Adrenal gland (tissue), 9 donors: ENCODE measurements at regions not wholly inside any gene's neighbourhood (a gene's known extent, or its start where the extent isn't known, plus 50 kb on each side); places are given as distances from the start of the nearest gene placed in this dataset.

ENCODE experiments used
- DNase-seq, 7 donors: peaks; one replicate each; pipeline ENCODE4 v3.0.0-alpha.2; 2019 to 2020
- H3K27ac ChIP-seq, 5 donors: fragments of 200-600 bp; sonication (generic) in 4 of 5; 1 replicate in 3 of 5; 2 replicates in 2 of 5; pipeline versions ENCODE4 v1.5.1 to v1.8.0; 2016 to 2020; ENCODE audit warnings: mild to moderate bottlenecking in 1 of 5
- H3K27me3 ChIP-seq: fragments of 200-600 bp; 2 replicates; pipeline ENCODE4 v1.8.0; 2021
- H3K36me3 ChIP-seq, 2 donors: fragments of 200-600 bp; replicated peaks in 1 of 2; 1 replicate in 1 of 2; 2 replicates in 1 of 2; pipeline versions ENCODE4 v1.5.1 to v1.8.0; 2018 to 2022
- H3K4me1 ChIP-seq, 2 donors: fragments of 200-600 bp; replicated peaks in 1 of 2; 1 replicate in 1 of 2; 2 replicates in 1 of 2; pipeline versions ENCODE4 v1.5.1 to v1.8.0; 2018 to 2021
- H3K4me3 ChIP-seq, 4 donors: fragments of 200-600 bp; sonication (generic) in 3 of 4; one replicate each; pipeline ENCODE4 v1.5.1; 2016 to 2018
- H3K9me3 ChIP-seq, 3 donors: fragments of 200-600 bp; sonication (generic) in 1 of 3; replicated peaks in 1 of 3; 1 replicate in 2 of 3; 2 replicates in 1 of 3; pipeline versions ENCODE4 v1.5.1 to v1.8.0; 2016 to 2021
- CTCF ChIP-seq, 6 experiments: fragments of 450-650 bp in 4 of 6; fragments of 200-600 bp in 2 of 6; sonication (generic) in 1 of 6; IDR thresholded peaks; 1 replicate in 5 of 6; 2 replicates in 1 of 6; pipeline versions ENCODE4 v1.5.1 to v1.8.0; 2016 to 2021; ENCODE audit warnings: antibody characterized with exemption in 6 of 6, mild to moderate bottlenecking in 2 of 6, moderate library complexity in 1 of 6
- POLR2A ChIP-seq, 2 donors: fragments of 450-650 bp; IDR thresholded peaks; one replicate each; pipeline ENCODE4 v1.6.1; 2017; ENCODE audit warnings: antibody characterized with exemption in 2 of 2, mild to moderate bottlenecking in 2 of 2, moderate library complexity in 1 of 2
- WGBS, 4 donors: extraction: QIAGEN DNeasy Blood & Tissue Kit in 2 of 4; methylation state at CpG; one replicate each; pipeline versions ENCODE4 v1.1.5 to v1.1.7; 2013 to 2017; 5-methylcytosine and 5-hydroxymethylcytosine counted together
- intact Hi-C, 2 donors: fragments of 100-400 bp; cut with DNase I; formaldehyde crosslinking; loops; one replicate each; pipeline versions ENCODE4 v1.14.1 to v1.15.0; 2022 to 2023
- donor health status: healthy with polysubstance abuse.
- donor health status: Bipolar disorder and iron deficiency.
- donor health status: DM: yes; HTN: yes; CAD: no.
- donor health status: DM: no; HTN: no; CAD: no.
- donor health status: DM: no; HTN: no; CAD: no.

DNA sequence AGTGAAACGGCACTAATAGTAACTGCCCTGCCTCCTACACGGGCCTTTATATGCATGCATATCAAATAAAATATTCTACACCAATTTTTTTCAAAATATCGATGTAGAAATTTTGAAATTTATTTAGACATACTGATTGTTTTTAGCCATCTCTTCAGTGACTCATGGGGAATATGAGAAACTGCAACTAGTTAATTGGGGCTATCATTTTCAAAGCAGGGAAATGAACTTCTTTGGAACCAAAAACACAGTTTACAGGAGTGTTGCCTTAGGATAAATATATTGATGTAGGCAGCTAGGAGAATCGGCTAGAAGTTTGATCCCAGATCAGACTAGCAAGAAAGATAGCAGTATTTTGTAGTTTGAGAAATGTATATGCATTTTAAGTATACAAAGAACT, 1010.8 kb upstream of the AGA start:
- intact Hi-C loops = no loop called here
- 62 to 76% (median 72%) methylated on average over 4 of the region's 4 CpGs for WGBS, 4 donors

GRCh38 chr4:178457286-178457685, 1015.0 kb upstream of the AGA start:
- Histone ChIP-seq H3K4me3 (no peak overlapping the region), H3K36me3 (no peaks in the 10 kb centered on the region), H3K27me3 (no peaks in the 10 kb centered on the region), H3K4me1 (no peaks in the 10 kb centered on the region), H3K9me3 (no peaks in the 10 kb centered on the region), H3K27ac (no peak overlapping the region)
- intact Hi-C loops = no loop called here
- no peak for DNase-seq
- TF ChIP-seq POLR2A (IDR thresholded peaks at IDR 0.05) (no peak), CTCF (IDR thresholded peaks at IDR 0.05) (no peak)

More for the DNA sequence above, 1010.8 kb upstream of the AGA start:
- no peak for DNase-seq
- no peak for TF ChIP-seq POLR2A (IDR thresholded peaks at IDR 0.05)
- no peak for TF ChIP-seq CTCF (IDR thresholded peaks at IDR 0.05)
- H3K27me3 ChIP-seq = no peaks in the 10 kb centered on the region
- H3K27ac ChIP-seq = no peak overlapping the region
- H3K4me1 ChIP-seq = no peaks in the 10 kb centered on the region
- no peak overlapping the region for H3K4me3 ChIP-seq
- H3K9me3 ChIP-seq = no peaks in the 10 kb centered on the region
- no peaks in the 10 kb centered on the region for H3K36me3 ChIP-seq

GRCh38 chr4:178462710-178463109, 1020.5 kb upstream of the AGA start:
- no peaks in the 10 kb centered on the region for H3K27me3 ChIP-seq
- no peaks in the 10 kb centered on the region for H3K4me1 ChIP-seq
- TF ChIP-seq CTCF (IDR thresholded peaks at IDR 0.05) (no peak), POLR2A (IDR thresholded peaks at IDR 0.05) (no peak)
- no peak for DNase-seq
- 17 to 36% (median 25%) methylated on average over 4 of the region's 4 CpGs for WGBS, 4 donors
- no peaks in the 10 kb centered on the region for H3K9me3 ChIP-seq
- intact Hi-C loops = no loop called here
- H3K36me3 ChIP-seq = no peaks in the 10 kb centered on the region
- no peak overlapping the region for H3K4me3 ChIP-seq
- H3K27ac ChIP-seq = no peak overlapping the region

GRCh38 chr4:178463747-178464146, 1021.5 kb upstream of the AGA start:
- TF ChIP-seq CTCF (IDR thresholded peaks at IDR 0.05) (no peak), POLR2A (IDR thresholded peaks at IDR 0.05) (no peak)
- Histone ChIP-seq H3K4me3 (no peak overlapping the region), H3K36me3 (no peaks in the 10 kb centered on the region), H3K27ac (no peak overlapping the region), H3K4me1 (no peaks in the 10 kb centered on the region), H3K27me3 (no peaks in the 10 kb centered on the region), H3K9me3 (no peaks in the 10 kb centered on the region)
- intact Hi-C loops = no loop called here
- 58 to 70% (median 63%) methylated on average over 2 of the region's 2 CpGs for WGBS, 4 donors
- no peak for DNase-seq
